KMS-11 (cell line): ENCODE measurements at regions not wholly inside any gene's neighbourhood (a gene's known extent, or its start where the extent isn't known, plus 50 kb on each side); places are given as distances from the start of the nearest gene placed in this dataset.

Experiments used
- H2AFZ ChIP-seq: fragments of 200-600 bp; sonication (generic); 2 replicates; pipeline ENCODE4 v1.6.1; 2016; ENCODE audit warnings: antibody characterized with exemption, mixed run types, low read depth
- H3K27ac ChIP-seq: fragments of 200-600 bp; sonication (generic); 2 replicates; pipeline ENCODE4 v1.6.1; 2016; ENCODE audit warnings: mild to moderate bottlenecking, mixed run types
- H3K27me3 ChIP-seq: fragments of 200-600 bp; sonication (generic); 2 replicates; pipeline ENCODE4 v1.6.1; 2017; ENCODE audit warnings: mild to moderate bottlenecking, low read depth, mixed run types, moderate library complexity; ENCODE audit not compliant: insufficient read depth
- H3K36me3 ChIP-seq: fragments of 200-600 bp; sonication (generic); 2 replicates; pipeline ENCODE4 v1.6.1; 2017; ENCODE audit warnings: mild to moderate bottlenecking, mixed run types; ENCODE audit not compliant: insufficient read depth
- H3K4me1 ChIP-seq: fragments of 200-600 bp; sonication (generic); 2 replicates; pipeline ENCODE4 v1.6.1; 2016; ENCODE audit warnings: mild to moderate bottlenecking, low read depth, mixed run types; ENCODE audit not compliant: poor library complexity, severe bottlenecking
- H3K4me2 ChIP-seq: fragments of 200-600 bp; sonication (generic); 2 replicates; pipeline ENCODE4 v1.7.0; 2016; ENCODE audit warnings: mild to moderate bottlenecking, mixed run types
- H3K4me3 ChIP-seq: fragments of 200-600 bp; sonication (generic); IDR thresholded peaks from 2 replicates; pipeline ENCODE4 v1.6.1; 2017; ENCODE audit warnings: low read depth, low read length, mixed read lengths; ENCODE audit not compliant: insufficient read depth
- H3K79me2 ChIP-seq: fragments of 200-600 bp; sonication (generic); 2 replicates; pipeline ENCODE4 v1.6.1; 2016; ENCODE audit warnings: low read depth, mixed run types; ENCODE audit not compliant: insufficient read depth
- H3K9ac ChIP-seq: fragments of 200-600 bp; sonication (generic); 2 replicates; pipeline ENCODE4 v1.6.1; 2016; ENCODE audit warnings: mild to moderate bottlenecking, mixed run types
- H4K20me1 ChIP-seq: fragments of 200-600 bp; sonication (generic); 2 replicates; pipeline ENCODE4 v1.6.1; 2016; ENCODE audit warnings: mild to moderate bottlenecking, mixed run types; ENCODE audit not compliant: insufficient read depth
- TF ChIP-seq, protein P1 (sequence below): fragments of 200-600 bp; sonication (generic); conservative IDR thresholded peaks from 2 replicates; pipeline ENCODE4 v1.6.1; 2017; ENCODE audit warnings: low read depth, mild to moderate bottlenecking, antibody characterized with exemption, low read length, moderate library complexity, mixed read lengths

DNA sequence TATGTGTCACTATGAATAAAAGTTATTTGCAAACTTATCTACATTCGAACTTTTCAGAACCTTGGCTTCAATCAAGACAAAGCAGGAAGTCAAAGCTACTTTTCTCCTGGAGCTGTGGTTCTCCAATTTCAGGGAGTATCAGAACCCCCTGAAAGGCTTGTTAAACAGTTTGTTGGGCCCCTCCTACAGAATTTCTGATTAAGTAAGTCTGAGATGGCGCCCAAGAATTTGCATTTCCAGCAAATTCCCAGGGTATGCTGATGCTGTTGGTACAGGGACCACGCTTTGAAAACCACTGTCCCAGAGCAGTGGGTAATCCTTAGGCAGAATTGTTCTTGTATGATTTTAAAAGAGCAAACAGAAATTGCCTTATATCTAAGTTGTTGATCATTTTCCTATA lies 189.9 kb upstream of the KCNG1 start:
- Histone ChIP-seq H3K27ac (no peak overlapping the region), H3K36me3 (no peaks in the 10 kb centered on the region), H3K4me1 (no peaks in the 10 kb centered on the region), H3K79me2 (no peaks in the 10 kb centered on the region), H3K27me3 (no peaks in the 10 kb centered on the region), H4K20me1 (no peaks in the 10 kb centered on the region), H3K4me2 (no peak overlapping the region), H3K9ac (no peak overlapping the region), H2AFZ (no peak overlapping the region), H3K4me3 (no peak overlapping the region)
- TF ChIP-seq, protein P1, sequence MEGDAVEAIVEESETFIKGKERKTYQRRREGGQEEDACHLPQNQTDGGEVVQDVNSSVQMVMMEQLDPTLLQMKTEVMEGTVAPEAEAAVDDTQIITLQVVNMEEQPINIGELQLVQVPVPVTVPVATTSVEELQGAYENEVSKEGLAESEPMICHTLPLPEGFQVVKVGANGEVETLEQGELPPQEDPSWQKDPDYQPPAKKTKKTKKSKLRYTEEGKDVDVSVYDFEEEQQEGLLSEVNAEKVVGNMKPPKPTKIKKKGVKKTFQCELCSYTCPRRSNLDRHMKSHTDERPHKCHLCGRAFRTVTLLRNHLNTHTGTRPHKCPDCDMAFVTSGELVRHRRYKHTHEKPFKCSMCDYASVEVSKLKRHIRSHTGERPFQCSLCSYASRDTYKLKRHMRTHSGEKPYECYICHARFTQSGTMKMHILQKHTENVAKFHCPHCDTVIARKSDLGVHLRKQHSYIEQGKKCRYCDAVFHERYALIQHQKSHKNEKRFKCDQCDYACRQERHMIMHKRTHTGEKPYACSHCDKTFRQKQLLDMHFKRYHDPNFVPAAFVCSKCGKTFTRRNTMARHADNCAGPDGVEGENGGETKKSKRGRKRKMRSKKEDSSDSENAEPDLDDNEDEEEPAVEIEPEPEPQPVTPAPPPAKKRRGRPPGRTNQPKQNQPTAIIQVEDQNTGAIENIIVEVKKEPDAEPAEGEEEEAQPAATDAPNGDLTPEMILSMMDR = no peak

DNA sequence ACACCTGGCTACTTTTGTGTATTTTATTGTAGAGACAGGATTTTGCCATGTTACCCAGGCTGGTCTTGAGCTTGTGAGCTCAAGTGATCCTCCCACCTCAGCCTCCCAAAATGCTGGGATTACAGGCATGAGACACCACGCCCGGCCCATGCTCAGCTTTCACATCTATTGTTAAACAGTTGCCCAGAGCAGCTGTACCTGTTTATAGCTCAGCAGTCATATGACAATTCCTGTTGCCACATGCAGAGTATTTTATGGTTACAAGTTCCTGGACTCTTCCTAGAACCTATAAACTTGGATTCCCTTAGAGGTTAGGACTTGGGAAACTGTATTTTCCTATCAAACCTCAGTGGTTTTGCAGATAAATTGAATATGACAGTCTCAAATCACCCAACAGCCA lies 188.3 kb upstream of the KCNG1 start:
- Histone ChIP-seq H3K4me3 (no peak overlapping the region), H3K27me3 (no peaks in the 10 kb centered on the region), H3K36me3 (no peaks in the 10 kb centered on the region), H2AFZ (no peak overlapping the region), H4K20me1 (no peaks in the 10 kb centered on the region), H3K4me1 (no peaks in the 10 kb centered on the region), H3K4me2 (no peak overlapping the region), H3K27ac (no peak overlapping the region), H3K79me2 (no peaks in the 10 kb centered on the region), H3K9ac (no peak overlapping the region)
- TF ChIP-seq, protein P1 = no peak

DNA sequence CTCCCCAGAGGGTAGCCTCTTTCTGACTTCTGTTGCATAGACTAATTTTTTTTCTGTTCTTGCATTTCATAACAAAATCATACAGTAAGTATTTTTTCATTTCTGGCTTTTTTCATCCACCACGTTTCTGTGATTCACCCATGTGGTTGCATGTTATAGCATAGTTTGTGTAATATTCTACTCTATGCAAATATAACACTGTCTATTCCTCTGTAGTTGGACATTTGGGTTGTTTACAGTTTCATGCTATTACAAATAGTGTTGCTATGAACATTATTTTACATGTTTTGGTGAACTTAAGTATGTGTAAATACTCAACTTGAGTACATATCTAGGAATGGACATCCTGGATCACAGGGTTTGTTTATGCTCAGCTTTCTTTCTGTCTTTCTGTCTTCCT lies 187.2 kb upstream of the KCNG1 start:
- Histone ChIP-seq H3K79me2 (no peaks in the 10 kb centered on the region), H3K27me3 (no peaks in the 10 kb centered on the region)

DNA sequence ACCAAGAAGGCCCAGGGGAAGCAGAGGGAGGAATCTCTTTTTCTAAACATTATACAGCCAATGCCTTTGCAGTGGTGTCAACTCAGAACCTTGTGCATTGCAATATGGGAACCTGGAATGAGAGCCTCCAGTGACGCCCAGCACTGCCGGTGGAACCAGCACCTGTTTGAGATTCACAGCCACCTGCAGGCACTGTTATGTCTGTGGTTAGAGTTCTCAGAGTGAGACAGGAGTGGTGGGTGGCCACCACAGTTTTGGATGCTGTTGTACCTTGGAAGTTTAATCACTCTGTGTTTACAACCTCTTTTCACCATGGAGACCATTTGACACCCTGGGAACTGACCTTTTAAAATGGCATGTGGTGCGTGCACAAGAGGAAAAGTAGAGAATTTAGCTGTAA lies 185.3 kb upstream of the KCNG1 start:
- Histone ChIP-seq H2AFZ (no peak overlapping the region), H3K79me2 (no peaks in the 10 kb centered on the region), H3K4me1 (no peaks in the 10 kb centered on the region), H3K4me3 (no peak overlapping the region), H3K9ac (no peak overlapping the region), H3K27me3 (no peaks in the 10 kb centered on the region), H4K20me1 (no peaks in the 10 kb centered on the region), H3K36me3 (no peaks in the 10 kb centered on the region), H3K27ac (peak overlapping the region; percentile 4; the same call in 1 of the 2 replicates), H3K4me2 (no peak overlapping the region; the same call in 1 of the 2 replicates)
- TF ChIP-seq, protein P1 = no peak

More for the DNA sequence above, 187.2 kb upstream of the KCNG1 start:
- TF ChIP-seq, protein P1 = no peak
- Histone ChIP-seq H3K4me1 (no peaks in the 10 kb centered on the region), H3K4me3 (no peak overlapping the region), H3K9ac (no peak overlapping the region), H4K20me1 (no peaks in the 10 kb centered on the region), H3K36me3 (no peaks in the 10 kb centered on the region), H2AFZ (no peak overlapping the region), H3K27ac (no peak overlapping the region), H3K4me2 (no peak overlapping the region)
